Epithelial cell of prostate (primary cell): ENCODE measurements at regions not wholly inside any gene's neighbourhood (a gene's known extent, or its start where the extent isn't known, plus 50 kb on each side); places are given as distances from the start of the nearest gene placed in this dataset.

Source experiments
- DNase-seq: peaks from one replicate; pipeline ENCODE4 v3.0.0-alpha.2; 2011; ENCODE audit warnings: low read depth, low spot score
- H3K27ac ChIP-seq: fragments of 450-650 bp; 2 replicates; pipeline ENCODE4 v1.5.1; 2017; ENCODE audit warnings: mild to moderate bottlenecking

GRCh38 chrX:131958724-131959123, 64.4 kb upstream of the STK26 start:
- DNase-seq, result no peak

GRCh38 chrX:131970347-131970746, 52.8 kb upstream of the STK26 start:
- no peak for DNase-seq
- H3K27ac ChIP-seq, result no peak overlapping the region

More at GRCh38 chrX:131958724-131959123, 64.4 kb upstream of the STK26 start:
- no peak overlapping the region for H3K27ac ChIP-seq
